SU-DHL-6 (cell line): ENCODE measurements at regions not wholly inside any gene's neighbourhood (a gene's known extent, or its start where the extent isn't known, plus 50 kb on each side); places are given as distances from the start of the nearest gene placed in this dataset.

Experiments used
- H2AFZ ChIP-seq: fragments of 200-600 bp; sonication (generic); 2 replicates; pipeline ENCODE4 v1.6.1; 2014; ENCODE audit warnings: low read depth, mild to moderate bottlenecking, moderate library complexity, mixed read lengths, antibody characterized with exemption, low read length; ENCODE audit not compliant: severe bottlenecking
- H3F3A ChIP-seq: fragments of 200-600 bp; shearing (Covaris generic); 2 replicates; pipeline ENCODE4 v1.6.0; 2016; ENCODE audit warnings: antibody characterized with exemption, mild to moderate bottlenecking; ENCODE audit not compliant: insufficient read depth
- H3K27ac ChIP-seq: fragments of 200-600 bp; sonication (generic); 2 replicates; pipeline ENCODE4 v1.5.1; 2016; ENCODE audit warnings: low read depth, mild to moderate bottlenecking, low read length, moderate library complexity, mixed read lengths
- H3K27me3 ChIP-seq: fragments of 200-600 bp; sonication (generic), shearing (Covaris generic); 2 replicates; pipeline ENCODE4 v1.6.0; 2014; ENCODE audit warnings: mild to moderate bottlenecking, low read length
- H3K36me3 ChIP-seq: fragments of 200-600 bp; sonication (generic); 2 replicates; pipeline ENCODE4 v1.6.1; 2014; ENCODE audit warnings: mild to moderate bottlenecking, low read length, mixed read lengths
- H3K4me2 ChIP-seq: fragments of 300-600, 200-600 bp; shearing (Covaris generic), sonication (generic); 2 replicates; pipeline ENCODE4 v1.6.0; 2014; ENCODE audit warnings: low read length, low read depth, mild to moderate bottlenecking; ENCODE audit not compliant: poor library complexity, severe bottlenecking
- H3K4me3 ChIP-seq: fragments of 200-600 bp; sonication (generic); 2 replicates; pipeline ENCODE4 v1.5.1; 2014; ENCODE audit warnings: antibody characterized with exemption, low read length, mild to moderate bottlenecking, mixed read lengths; ENCODE audit not compliant: insufficient read depth, poor library complexity, severe bottlenecking
- H3K79me2 ChIP-seq: fragments of 200-600 bp; sonication (generic); 2 replicates; pipeline ENCODE4 v1.6.1; 2014; ENCODE audit warnings: mild to moderate bottlenecking, low read length, moderate library complexity; ENCODE audit not compliant: insufficient read depth
- H3K9ac ChIP-seq: fragments of 200-600 bp; sonication (generic); 2 replicates; pipeline ENCODE4 v1.7.0; 2014; ENCODE audit warnings: mild to moderate bottlenecking, low read length
- H3K9me2 ChIP-seq: fragments of 200-600 bp; sonication (generic); replicated peaks from 2 replicates; pipeline ENCODE4 v1.6.1; 2014; ENCODE audit warnings: low read length; ENCODE audit not compliant: insufficient read depth
- H3K9me3 ChIP-seq: fragments of 200-600 bp; sonication (generic); 2 replicates; pipeline ENCODE4 v1.6.1; 2014; ENCODE audit warnings: low read length, mixed read lengths; ENCODE audit not compliant: insufficient read depth
- H4K20me1 ChIP-seq: fragments of 200-600 bp; sonication (generic); 2 replicates; pipeline ENCODE4 v1.6.1; 2014; ENCODE audit warnings: low read depth, mild to moderate bottlenecking, antibody characterized with exemption, low read length, moderate library complexity, mixed read lengths
- EZH2phosphoT487 ChIP-seq: fragments of 200-600 bp; sonication (generic), shearing (Covaris generic); conservative IDR thresholded peaks from 2 replicates; pipeline ENCODE4 v1.6.1; 2018; ENCODE audit warnings: mild to moderate bottlenecking, antibody characterized with exemption, low read length, moderate library complexity, mixed read lengths
- TF ChIP-seq, protein P1 (sequence below): fragments of 200-600 bp; sonication (generic); IDR thresholded peaks from one replicate; pipeline ENCODE4 v1.5.1; 2017; ENCODE audit warnings: antibody characterized with exemption, mild to moderate bottlenecking, low read length, moderate library complexity; ENCODE audit not compliant: insufficient read depth, poor library complexity, severe bottlenecking

- no peak overlapping the region for H2AFZ ChIP-seq
- TF ChIP-seq, protein P1, sequence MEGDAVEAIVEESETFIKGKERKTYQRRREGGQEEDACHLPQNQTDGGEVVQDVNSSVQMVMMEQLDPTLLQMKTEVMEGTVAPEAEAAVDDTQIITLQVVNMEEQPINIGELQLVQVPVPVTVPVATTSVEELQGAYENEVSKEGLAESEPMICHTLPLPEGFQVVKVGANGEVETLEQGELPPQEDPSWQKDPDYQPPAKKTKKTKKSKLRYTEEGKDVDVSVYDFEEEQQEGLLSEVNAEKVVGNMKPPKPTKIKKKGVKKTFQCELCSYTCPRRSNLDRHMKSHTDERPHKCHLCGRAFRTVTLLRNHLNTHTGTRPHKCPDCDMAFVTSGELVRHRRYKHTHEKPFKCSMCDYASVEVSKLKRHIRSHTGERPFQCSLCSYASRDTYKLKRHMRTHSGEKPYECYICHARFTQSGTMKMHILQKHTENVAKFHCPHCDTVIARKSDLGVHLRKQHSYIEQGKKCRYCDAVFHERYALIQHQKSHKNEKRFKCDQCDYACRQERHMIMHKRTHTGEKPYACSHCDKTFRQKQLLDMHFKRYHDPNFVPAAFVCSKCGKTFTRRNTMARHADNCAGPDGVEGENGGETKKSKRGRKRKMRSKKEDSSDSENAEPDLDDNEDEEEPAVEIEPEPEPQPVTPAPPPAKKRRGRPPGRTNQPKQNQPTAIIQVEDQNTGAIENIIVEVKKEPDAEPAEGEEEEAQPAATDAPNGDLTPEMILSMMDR, result no peak
- TF ChIP-seq EZH2phosphoT487, result no peak
- peaks cover 10% of the 10 kb centered on the region; the same call in 1 of the 2 replicates for H3K9me3 ChIP-seq
- H3K9me2 ChIP-seq, result no peaks in the 10 kb centered on the region
- H3K27ac ChIP-seq, result no peak overlapping the region
- no peaks in the 10 kb centered on the region for H3K79me2 ChIP-seq
- H3F3A ChIP-seq, result no peaks in the 10 kb centered on the region
- H4K20me1 ChIP-seq, result no peaks in the 10 kb centered on the region
- no peak overlapping the region for H3K4me2 ChIP-seq
- no peaks in the 10 kb centered on the region for H3K27me3 ChIP-seq
- no peaks in the 10 kb centered on the region for H3K36me3 ChIP-seq
- no peak overlapping the region for H3K4me3 ChIP-seq
- H3K9ac ChIP-seq, result no peak overlapping the region
Observed at GRCh38 chr12:40586823-40587222, 105.4 kb upstream of the CNTN1 start.

DNA sequence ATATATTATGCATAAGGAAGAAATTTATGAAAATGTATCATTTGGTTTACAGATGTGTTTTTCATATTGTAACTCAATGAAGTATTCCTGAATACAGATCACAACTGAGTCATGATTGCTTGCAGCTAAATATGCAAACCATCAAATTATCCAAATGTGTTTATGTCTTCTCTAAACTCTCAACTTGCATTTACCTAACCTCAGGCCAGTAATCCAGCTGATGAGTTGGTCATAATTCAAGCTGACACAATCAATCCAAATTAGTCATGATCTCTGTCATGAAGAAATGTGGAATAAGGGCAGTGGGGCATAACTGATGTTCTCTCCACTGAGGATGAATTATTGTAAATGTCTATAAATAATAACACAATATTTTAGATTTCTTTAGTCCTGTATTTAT lies 104.8 kb upstream of the CNTN1 start:
- no peak overlapping the region for H3K9ac ChIP-seq
- no peak for TF ChIP-seq EZH2phosphoT487
- TF ChIP-seq, protein P1, result no peak
- H3K4me2 ChIP-seq, result no peak overlapping the region
- no peaks in the 10 kb centered on the region for H3K9me2 ChIP-seq
- H2AFZ ChIP-seq, result no peak overlapping the region
- no peaks in the 10 kb centered on the region for H4K20me1 ChIP-seq
- no peaks in the 10 kb centered on the region for H3K27me3 ChIP-seq
- no peaks in the 10 kb centered on the region for H3K79me2 ChIP-seq
- H3K36me3 ChIP-seq, result no peaks in the 10 kb centered on the region
- H3F3A ChIP-seq, result no peaks in the 10 kb centered on the region
- H3K9me3 ChIP-seq, result peaks cover 6% of the 10 kb centered on the region; the same call in 1 of the 2 replicates
- H3K4me3 ChIP-seq, result no peak overlapping the region
- H3K27ac ChIP-seq, result no peak overlapping the region

DNA sequence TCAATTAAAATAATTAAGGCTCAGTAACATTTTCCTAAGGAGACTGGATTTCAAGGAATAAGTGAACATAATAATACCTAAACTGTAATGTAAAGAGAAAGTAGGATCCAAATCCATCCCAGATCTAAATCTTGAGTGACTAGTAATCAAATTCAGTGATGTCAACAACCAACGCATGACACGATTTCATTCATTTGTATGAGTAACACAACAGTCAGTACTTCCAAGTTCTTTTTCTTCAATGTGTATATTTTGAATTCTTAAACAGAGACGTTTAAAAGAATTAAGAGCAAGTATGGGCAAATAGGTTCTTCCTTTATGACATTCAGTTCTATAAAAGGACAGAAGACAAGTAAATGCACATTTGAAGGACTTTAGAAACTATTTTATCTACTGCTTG lies 104.3 kb upstream of the CNTN1 start:
- no peaks in the 10 kb centered on the region for H3K36me3 ChIP-seq
- no peaks in the 10 kb centered on the region for H4K20me1 ChIP-seq
- H3K4me3 ChIP-seq, result no peak overlapping the region
- H3K9ac ChIP-seq, result no peak overlapping the region
- no peaks in the 10 kb centered on the region for H3K79me2 ChIP-seq
- no peak overlapping the region for H3K4me2 ChIP-seq
- H3K9me3 ChIP-seq, result peaks cover 6% of the 10 kb centered on the region; the same call in 1 of the 2 replicates
- H3K9me2 ChIP-seq, result no peaks in the 10 kb centered on the region
- no peaks in the 10 kb centered on the region for H3F3A ChIP-seq
- H3K27me3 ChIP-seq, result no peaks in the 10 kb centered on the region
- no peak overlapping the region for H3K27ac ChIP-seq
- TF ChIP-seq, protein P1, result no peak
- no peak for TF ChIP-seq EZH2phosphoT487
- no peak overlapping the region for H2AFZ ChIP-seq
